Stimulated activated memory B cell treated with anti-CD40 and anti-IgM and Interleukin-4, amounts not matched to agents 10 μg/mL and 1 μg/mL and 100 μg/mL, for 72 hours (primary cell): ENCODE measurements at regions not wholly inside any gene's neighbourhood (a gene's known extent, or its start where the extent isn't known, plus 50 kb on each side); places are given as distances from the start of the nearest gene placed in this dataset.
"Not testable (repeated sequence)": the region's sequence is repeated elsewhere in the genome, so short reads cannot be mapped to it uniquely, and the experiment has no call there.

ENCODE experiments used
- ATAC-seq: fragments of 150-1000 bp; cut with Tn5 transposase; 2 replicates; pipeline ENCODE4 v1.10.0; 2021
- H3K27ac Mint-ChIP-seq: one replicate; pipeline ENCODE4 v1.8.0; 2022; ENCODE audit warnings: mild to moderate bottlenecking, mixed read lengths
- H3K27me3 Mint-ChIP-seq: one replicate; pipeline ENCODE4 v1.8.0; 2022; ENCODE audit warnings: mixed read lengths
- H3K36me3 Mint-ChIP-seq: one replicate; pipeline ENCODE4 v1.8.0; 2022; ENCODE audit warnings: mixed read lengths
- H3K4me1 Mint-ChIP-seq: one replicate; pipeline ENCODE4 v1.8.0; 2022; ENCODE audit warnings: mixed read lengths
- H3K4me3 Mint-ChIP-seq: one replicate; pipeline ENCODE4 v1.8.0; 2022; ENCODE audit warnings: mild to moderate bottlenecking, moderate library complexity, mixed read lengths
- H3K9me3 Mint-ChIP-seq: one replicate; pipeline ENCODE4 v1.8.0; 2022; ENCODE audit warnings: mixed read lengths

DNA sequence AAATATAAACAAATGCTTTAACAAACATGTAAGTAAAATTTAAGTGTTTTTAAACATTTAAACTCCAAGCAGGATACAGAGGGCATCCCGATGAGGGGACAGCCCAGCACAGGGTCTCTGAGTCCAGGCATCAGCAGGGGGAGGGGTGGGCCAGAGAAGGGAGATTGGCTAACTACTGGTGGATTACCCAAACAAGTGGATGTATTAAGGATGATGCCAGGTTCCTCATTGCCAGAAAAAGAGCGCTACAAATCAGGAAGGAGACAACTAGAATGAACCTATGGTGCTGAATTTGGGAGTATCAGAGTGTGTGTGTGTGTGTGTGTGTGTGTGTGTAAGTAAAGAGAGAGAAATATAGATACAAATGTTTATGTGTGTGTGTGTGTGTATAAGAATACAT lies 162.0 kb upstream of the RMP24 start:
- H3K9me3 Mint-ChIP-seq, result no peaks in the 10 kb centered on the region
- no peak for ATAC-seq
- no peaks in the 10 kb centered on the region for H3K36me3 Mint-ChIP-seq
- H3K27ac Mint-ChIP-seq, result peak overlapping the region; percentile 29
- H3K4me1 Mint-ChIP-seq, result peaks cover 30% of the 10 kb centered on the region
- H3K27me3 Mint-ChIP-seq, result peaks cover 23% of the 10 kb centered on the region
- no peak overlapping the region for H3K4me3 Mint-ChIP-seq

DNA sequence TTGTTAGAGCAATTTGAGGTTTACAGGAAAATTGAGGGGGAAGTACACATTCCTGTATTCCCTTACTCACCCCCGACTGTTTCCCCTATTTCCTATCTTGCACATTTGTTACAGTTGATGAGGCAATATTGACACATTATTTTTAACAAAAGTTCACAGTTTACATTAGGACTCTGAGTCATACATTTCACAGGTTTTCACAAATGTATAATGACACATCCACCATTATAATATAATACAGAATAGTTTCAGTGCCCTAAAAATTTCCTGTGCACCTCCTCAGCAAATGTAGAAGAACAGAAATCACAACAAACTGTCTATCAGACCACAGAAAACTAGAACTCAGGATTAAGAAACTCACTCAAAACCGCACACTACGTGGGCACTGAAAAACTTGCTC lies 160.6 kb upstream of the RMP24 start:
- Mint-ChIP-seq H3K4me1 (peaks cover 30% of the 10 kb centered on the region), H3K9me3 (no peaks in the 10 kb centered on the region), H3K27ac (no peak overlapping the region), H3K27me3 (peaks cover 23% of the 10 kb centered on the region), H3K4me3 (no peak overlapping the region), H3K36me3 (no peaks in the 10 kb centered on the region)
- no peak for ATAC-seq

DNA sequence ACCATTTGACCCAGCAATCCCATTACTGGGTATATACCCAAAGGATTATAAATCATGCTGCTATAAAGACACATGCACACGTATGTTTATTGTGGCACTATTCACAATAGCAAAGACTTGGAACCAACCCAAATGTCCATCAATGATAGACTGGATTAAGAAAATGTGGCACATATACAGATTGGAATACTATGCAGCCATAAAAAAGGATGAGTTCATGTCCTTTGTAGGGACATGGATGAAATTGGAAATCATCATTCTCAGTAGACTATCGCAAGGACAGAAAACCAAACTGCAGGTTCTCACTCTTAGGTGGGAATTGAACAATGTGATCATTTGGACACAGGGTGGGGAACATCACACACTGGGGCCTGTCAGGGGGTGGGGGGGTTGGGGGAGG lies 157.5 kb upstream of the RMP24 start:
- not testable (repeated sequence) for H3K4me3 Mint-ChIP-seq, H3K9me3 Mint-ChIP-seq, ATAC-seq, H3K27ac Mint-ChIP-seq, H3K4me1 Mint-ChIP-seq, H3K36me3 Mint-ChIP-seq
- H3K27me3 Mint-ChIP-seq, result peaks cover 28% of the 10 kb centered on the region

DNA sequence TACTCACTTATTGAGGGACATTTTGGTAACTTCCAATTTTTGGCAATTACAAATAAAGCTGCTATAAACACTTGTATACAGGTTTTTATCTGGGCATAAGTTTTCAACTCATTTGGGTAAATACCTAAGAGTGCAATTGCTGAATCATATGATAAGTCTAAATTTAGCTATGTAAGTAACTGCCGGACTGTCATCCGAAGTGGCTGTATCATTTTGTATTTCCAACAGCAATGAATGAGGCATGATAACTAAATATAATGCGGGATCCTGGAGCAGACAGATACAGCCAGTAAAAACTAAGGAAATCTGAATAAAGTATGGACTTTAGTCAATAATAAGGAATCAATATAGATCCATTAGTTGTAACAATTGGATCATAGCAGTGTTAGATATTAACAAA lies 156.5 kb upstream of the RMP24 start:
- Mint-ChIP-seq H3K4me1 (no peaks in the 10 kb centered on the region), H3K36me3 (no peaks in the 10 kb centered on the region), H3K27ac (no peak overlapping the region), H3K4me3 (no peak overlapping the region), H3K27me3 (peaks cover 28% of the 10 kb centered on the region), H3K9me3 (no peaks in the 10 kb centered on the region)
- ATAC-seq, result no peak

DNA sequence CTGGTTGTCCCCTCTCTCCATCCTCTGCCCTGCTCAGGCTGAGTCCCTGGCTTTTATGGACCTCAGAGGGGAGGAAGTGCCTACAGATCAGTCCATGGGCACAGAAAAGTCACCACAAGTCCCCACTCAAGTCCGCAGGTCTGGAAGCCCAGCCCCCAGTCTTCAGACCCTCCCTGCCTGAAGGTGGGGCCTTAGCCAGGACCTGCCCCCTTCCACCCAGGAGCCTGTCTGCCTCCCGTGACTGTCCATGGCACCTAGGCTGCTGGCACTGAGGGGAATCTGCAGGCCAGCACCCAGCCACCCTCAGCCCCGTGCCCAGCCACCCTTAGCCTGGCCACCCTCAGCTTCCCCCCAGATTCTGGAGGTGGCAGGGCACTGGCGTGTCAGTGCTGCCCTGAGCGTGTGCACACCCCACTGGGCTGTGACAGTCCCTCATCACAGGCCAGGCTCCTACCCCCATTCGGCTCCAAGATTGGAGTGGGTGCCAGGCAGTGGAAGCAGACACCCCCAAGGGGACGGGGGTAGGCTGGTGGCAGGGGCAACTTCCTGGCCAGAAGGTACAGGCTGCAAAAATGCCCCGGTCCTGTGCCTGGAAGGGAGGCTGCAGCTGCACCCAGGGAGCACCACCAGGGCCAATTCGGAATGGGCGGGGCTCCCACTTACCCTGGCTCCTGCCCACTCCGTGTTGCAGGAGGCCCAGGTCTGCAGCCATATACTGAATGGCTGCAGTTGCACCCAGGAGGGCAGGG lies 154.7 kb upstream of the RMP24 start:
- H3K4me3 Mint-ChIP-seq, result no peak overlapping the region
- no peaks in the 10 kb centered on the region for H3K36me3 Mint-ChIP-seq
- H3K4me1 Mint-ChIP-seq, result no peaks in the 10 kb centered on the region
- H3K9me3 Mint-ChIP-seq, result no peaks in the 10 kb centered on the region
- ATAC-seq, result peak; percentile 20
- H3K27me3 Mint-ChIP-seq, result peaks cover 18% of the 10 kb centered on the region
- H3K27ac Mint-ChIP-seq, result no peak overlapping the region

DNA sequence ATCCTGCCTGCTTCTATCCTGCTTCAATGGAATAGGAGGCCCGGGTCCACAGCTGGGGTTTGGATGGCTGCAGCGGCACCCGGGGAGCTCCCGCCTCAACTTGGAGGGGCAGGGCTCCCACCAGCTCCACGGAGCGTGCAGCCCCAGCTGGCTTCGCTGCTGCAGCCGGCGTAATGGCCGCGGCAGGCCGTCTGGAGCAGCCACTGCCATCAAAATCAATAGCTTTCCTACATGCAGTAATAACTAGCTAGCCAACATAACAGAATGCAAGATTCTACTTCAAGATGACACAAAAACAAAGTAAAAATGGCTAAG lies 154.2 kb upstream of the RMP24 start:
- H3K36me3 Mint-ChIP-seq, result no peaks in the 10 kb centered on the region
- H3K27me3 Mint-ChIP-seq, result peaks cover 17% of the 10 kb centered on the region
- H3K9me3 Mint-ChIP-seq, result no peaks in the 10 kb centered on the region
- no peak overlapping the region for H3K4me3 Mint-ChIP-seq
- no peak for ATAC-seq
- H3K27ac Mint-ChIP-seq, result no peak overlapping the region
- no peaks in the 10 kb centered on the region for H3K4me1 Mint-ChIP-seq

DNA sequence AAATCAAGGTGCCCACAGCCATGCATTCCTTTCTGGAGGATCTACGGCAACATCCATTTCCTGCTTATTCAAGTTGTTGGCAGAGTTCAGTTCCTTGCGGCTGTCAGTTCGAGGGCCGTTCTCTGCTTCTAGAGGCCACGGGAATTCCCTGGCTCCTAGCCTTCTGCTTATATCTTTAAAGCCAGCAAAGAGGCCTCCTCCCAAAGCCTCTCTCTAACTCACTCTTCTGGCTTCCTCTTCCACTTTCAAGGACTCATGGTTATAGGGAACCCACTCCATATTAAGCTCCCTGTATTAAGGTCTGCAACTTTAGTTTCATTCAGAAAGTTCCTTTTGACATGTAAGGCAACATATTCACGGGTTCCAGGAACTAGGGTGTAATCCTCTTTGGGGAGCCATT lies 150.1 kb upstream of the RMP24 start:
- H3K4me1 Mint-ChIP-seq, result no peaks in the 10 kb centered on the region
- no peak overlapping the region for H3K4me3 Mint-ChIP-seq
- no peak for ATAC-seq
- no peak overlapping the region for H3K27ac Mint-ChIP-seq
- H3K9me3 Mint-ChIP-seq, result no peaks in the 10 kb centered on the region
- H3K36me3 Mint-ChIP-seq, result no peaks in the 10 kb centered on the region
- peaks cover 17% of the 10 kb centered on the region for H3K27me3 Mint-ChIP-seq

DNA sequence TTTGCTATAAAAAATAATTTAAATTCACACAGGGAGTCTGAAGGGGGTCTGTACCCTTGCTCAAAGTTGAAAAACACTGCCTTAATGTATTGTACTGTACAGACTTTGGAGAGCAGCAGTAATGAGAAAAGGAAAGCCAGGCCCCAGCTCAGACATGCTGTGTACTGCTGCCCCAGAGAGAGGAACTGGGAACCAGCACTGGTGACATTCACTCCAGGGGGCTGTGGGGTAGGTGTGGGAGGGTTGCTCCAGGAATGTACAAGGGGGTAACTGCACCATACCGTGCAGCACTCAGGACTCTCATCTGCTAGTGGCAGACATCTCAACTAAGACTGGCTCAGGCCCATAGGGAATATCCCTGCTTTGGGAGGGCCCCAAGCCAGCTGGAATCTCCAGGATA lies 146.0 kb upstream of the RMP24 start:
- no peaks in the 10 kb centered on the region for H3K27me3 Mint-ChIP-seq
- H3K4me1 Mint-ChIP-seq, result no peaks in the 10 kb centered on the region
- H3K27ac Mint-ChIP-seq, result no peak overlapping the region
- H3K4me3 Mint-ChIP-seq, result no peak overlapping the region
- H3K36me3 Mint-ChIP-seq, result no peaks in the 10 kb centered on the region
- H3K9me3 Mint-ChIP-seq, result peaks cover 15% of the 10 kb centered on the region
- ATAC-seq, result peak; percentile 42

DNA sequence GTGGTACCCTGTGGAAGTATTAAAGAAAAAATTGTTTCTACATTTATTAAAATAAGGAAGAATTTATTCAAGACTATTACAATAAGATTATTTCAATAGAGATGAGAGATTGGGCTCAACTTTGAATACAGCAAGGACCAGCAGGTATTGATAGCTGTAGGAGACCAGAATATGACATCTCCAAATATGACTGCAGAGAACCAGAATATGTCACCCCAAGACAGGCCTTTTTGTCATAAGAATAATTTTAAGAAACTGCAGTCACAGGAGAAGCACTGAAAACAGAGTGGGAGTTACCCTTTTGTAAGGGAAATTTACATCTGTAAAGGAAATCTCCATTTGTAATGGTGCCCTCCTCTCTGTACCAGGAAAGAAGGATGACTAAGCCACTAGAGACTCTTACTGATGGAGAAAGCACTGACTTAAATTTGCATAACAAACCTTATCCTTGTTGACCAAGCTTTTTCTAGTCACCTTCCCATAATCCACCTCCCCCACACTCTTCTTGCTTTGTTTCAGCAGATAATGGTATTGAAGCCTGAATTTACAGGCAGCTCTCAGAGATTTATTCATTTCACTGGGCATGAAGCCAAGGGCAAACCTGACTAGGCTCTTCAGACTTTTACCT lies 145.1 kb upstream of the RMP24 start:
- peaks cover 5% of the 10 kb centered on the region for H3K36me3 Mint-ChIP-seq
- H3K4me3 Mint-ChIP-seq, result no peak overlapping the region
- no peaks in the 10 kb centered on the region for H3K27me3 Mint-ChIP-seq
- ATAC-seq, result peak; percentile 60
- no peaks in the 10 kb centered on the region for H3K4me1 Mint-ChIP-seq
- no peak overlapping the region for H3K27ac Mint-ChIP-seq
- peaks cover 19% of the 10 kb centered on the region for H3K9me3 Mint-ChIP-seq

DNA sequence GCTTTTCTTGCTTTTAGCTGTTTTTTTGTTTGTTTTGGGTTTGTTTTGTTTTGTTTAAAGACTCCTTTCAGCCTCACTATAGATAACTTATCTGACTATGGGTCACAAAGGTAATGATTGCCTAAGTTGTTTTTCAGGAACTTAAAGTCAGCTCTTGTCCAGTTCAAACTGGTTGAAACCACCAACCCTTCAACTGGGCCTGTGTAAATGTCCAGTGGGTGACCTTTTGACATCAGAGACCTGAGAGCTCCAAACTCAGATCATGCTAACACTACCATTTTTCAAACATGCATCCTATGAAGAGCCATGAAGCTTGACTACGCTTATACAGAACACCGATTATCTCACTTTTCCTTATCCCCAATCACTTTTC lies 144.6 kb upstream of the RMP24 start:
- H3K36me3 Mint-ChIP-seq, result peaks cover 5% of the 10 kb centered on the region
- peaks cover 22% of the 10 kb centered on the region for H3K9me3 Mint-ChIP-seq
- H3K27me3 Mint-ChIP-seq, result no peaks in the 10 kb centered on the region
- H3K4me3 Mint-ChIP-seq, result no peak overlapping the region
- no peak overlapping the region for H3K27ac Mint-ChIP-seq
- ATAC-seq, result no peak
- H3K4me1 Mint-ChIP-seq, result no peaks in the 10 kb centered on the region

DNA sequence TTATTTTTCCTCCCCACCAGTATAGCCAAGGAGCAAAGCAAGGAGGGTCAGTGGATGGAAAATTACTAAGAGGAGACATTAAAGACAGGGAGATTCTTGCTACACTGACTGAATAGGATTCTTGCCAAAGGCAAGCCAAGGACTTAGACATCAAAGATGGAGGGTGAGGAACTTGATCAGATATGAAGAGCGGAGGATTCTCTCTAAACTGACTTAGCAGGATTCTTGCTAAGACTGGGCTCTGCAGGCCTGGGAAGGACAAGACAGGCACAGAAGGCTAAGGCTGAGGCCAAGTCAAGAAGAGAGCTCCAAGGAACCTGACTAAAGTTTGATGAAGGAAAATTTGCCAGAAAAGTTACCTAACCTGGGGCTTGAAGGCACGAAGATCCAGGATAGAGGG lies 143.9 kb upstream of the RMP24 start:
- Mint-ChIP-seq H3K27ac (no peak overlapping the region), H3K4me1 (no peaks in the 10 kb centered on the region), H3K4me3 (no peak overlapping the region), H3K9me3 (peaks cover 26% of the 10 kb centered on the region), H3K27me3 (no peaks in the 10 kb centered on the region), H3K36me3 (peaks cover 10% of the 10 kb centered on the region)
- no peak for ATAC-seq

DNA sequence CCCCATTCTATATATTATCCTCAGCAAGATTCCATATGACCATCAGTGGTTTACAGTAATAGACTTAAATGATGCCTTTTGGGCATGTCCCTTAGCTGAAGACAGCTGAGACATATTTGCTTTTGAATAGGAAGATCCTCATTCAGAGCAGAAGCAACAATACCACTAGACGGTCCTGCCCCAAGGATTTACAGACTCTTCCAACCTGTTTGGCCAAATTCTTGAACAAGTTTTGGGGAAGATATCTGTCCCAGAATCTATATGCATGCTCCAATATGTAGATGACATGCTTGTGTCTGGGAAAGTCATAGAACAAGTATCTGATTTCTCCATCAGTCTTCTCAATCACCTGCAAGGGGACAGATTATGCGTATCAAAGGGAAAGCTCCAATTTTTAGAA lies 137.1 kb upstream of the RMP24 start:
- H3K9me3 Mint-ChIP-seq, result peaks cover 24% of the 10 kb centered on the region
- H3K27ac Mint-ChIP-seq, result peak overlapping the region; percentile 42
- peaks cover 10% of the 10 kb centered on the region for H3K36me3 Mint-ChIP-seq
- peaks cover 16% of the 10 kb centered on the region for H3K4me1 Mint-ChIP-seq
- H3K27me3 Mint-ChIP-seq, result no peaks in the 10 kb centered on the region
- no peak for ATAC-seq
- H3K4me3 Mint-ChIP-seq, result no peak overlapping the region

DNA sequence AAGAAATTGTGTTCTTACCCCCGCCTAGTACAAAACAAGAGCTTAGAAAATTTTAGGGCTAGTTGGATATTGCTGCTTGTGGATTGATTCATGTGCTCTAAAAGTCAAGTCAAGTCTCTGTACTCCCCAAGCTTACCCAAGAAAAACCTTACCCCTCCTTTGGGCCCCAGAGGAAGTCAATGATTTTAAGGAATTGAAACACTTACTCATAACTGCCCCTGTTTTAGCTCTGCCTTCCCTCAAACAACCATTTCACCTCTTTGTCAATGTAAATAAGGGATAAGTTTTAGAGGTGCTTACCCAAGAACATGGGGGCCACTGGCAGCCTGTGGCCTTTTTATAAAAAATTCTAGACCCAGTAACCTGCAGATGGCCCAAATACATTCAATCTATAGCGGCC lies 136.6 kb upstream of the RMP24 start:
- Mint-ChIP-seq H3K4me1 (peaks cover 16% of the 10 kb centered on the region), H3K4me3 (no peak overlapping the region), H3K27ac (peak overlapping the region; percentile 42), H3K9me3 (peaks cover 23% of the 10 kb centered on the region), H3K27me3 (no peaks in the 10 kb centered on the region), H3K36me3 (peaks cover 10% of the 10 kb centered on the region)
- peak; percentile 94 for ATAC-seq

DNA sequence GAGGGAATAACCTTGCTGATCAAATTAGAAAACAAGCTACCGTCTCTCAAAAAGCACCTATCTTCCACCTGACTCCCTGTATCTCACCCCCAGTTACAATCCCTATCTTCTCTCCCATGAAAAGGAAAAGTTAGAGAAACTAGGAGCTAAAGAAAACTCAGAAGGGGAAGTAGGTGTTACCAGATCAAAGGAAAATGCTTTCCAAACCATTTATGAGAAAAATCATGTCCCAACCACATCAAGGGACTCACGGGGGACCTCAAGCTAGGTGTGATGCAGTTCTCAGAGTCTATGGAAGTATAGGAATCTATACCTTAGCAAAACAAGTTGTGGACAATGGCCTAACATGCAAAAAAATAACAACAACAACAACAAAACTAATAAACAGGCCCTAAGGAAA lies 135.5 kb upstream of the RMP24 start:
- no peaks in the 10 kb centered on the region for H3K27me3 Mint-ChIP-seq
- no peak overlapping the region for H3K27ac Mint-ChIP-seq
- H3K4me1 Mint-ChIP-seq, result peaks cover 16% of the 10 kb centered on the region
- no peak for ATAC-seq
- H3K4me3 Mint-ChIP-seq, result no peak overlapping the region
- peaks cover 15% of the 10 kb centered on the region for H3K36me3 Mint-ChIP-seq
- peaks cover 27% of the 10 kb centered on the region for H3K9me3 Mint-ChIP-seq

DNA sequence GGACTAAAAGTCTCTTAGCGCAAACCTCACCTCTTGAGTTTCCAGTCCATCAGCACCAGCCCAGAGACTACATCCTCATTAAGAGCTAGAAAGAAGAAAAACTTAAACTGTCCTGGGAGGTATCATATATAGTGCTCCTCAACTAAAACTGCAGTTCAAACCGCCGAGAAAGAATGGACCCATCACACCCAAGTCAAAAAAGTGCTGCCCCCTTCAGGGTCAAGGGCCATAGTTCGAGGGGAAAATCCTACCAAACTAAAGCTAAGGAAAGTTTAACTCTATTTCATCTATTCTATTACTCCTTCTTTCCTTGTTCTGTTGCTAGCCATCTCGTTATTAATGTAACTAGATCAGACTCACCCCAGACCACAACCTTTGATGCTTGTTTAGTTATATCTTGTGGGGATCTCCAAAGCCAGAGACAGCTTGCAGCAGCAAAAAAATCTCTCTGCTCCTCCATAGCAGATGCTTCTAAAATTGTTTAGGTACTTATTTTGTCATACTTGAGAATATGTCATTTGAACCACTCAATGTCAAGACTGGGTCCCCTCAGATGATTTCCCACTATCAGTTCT lies 134.5 kb upstream of the RMP24 start:
- Mint-ChIP-seq H3K27ac (no peak overlapping the region), H3K27me3 (no peaks in the 10 kb centered on the region), H3K4me1 (peaks cover 16% of the 10 kb centered on the region), H3K4me3 (no peak overlapping the region), H3K36me3 (peaks cover 12% of the 10 kb centered on the region), H3K9me3 (peaks cover 21% of the 10 kb centered on the region)
- ATAC-seq, result no peak

DNA sequence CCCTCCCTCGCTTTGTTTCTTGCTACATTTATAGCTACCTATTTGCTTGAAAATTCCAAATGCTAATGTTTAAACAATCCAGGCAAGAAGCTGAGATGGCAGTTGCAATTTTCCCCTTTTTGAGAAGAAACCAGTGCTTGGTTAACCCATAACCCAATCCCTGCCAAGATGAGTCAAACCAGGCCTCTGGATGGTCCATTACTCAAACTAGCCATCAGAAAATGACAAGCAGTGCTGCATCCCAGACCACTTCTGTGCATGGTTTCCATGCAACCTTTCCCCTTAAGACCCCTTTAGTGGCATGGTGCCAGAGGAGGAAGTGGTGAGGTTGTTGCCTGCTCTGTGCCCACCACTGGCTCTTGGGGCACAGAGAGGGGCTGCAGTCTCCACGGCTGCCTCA lies 131.2 kb upstream of the RMP24 start:
- H3K27me3 Mint-ChIP-seq, result no peaks in the 10 kb centered on the region
- ATAC-seq, result no peak
- no peak overlapping the region for H3K4me3 Mint-ChIP-seq
- H3K4me1 Mint-ChIP-seq, result peaks cover 5% of the 10 kb centered on the region
- H3K36me3 Mint-ChIP-seq, result peaks cover 7% of the 10 kb centered on the region
- no peak overlapping the region for H3K27ac Mint-ChIP-seq
- peaks cover 18% of the 10 kb centered on the region for H3K9me3 Mint-ChIP-seq
